GM19467 (cell line): ENCODE measurements at regions not wholly inside any gene's neighbourhood (a gene's known extent, or its start where the extent isn't known, plus 50 kb on each side); places are given as distances from the start of the nearest gene placed in this dataset.
"Not testable (repeated sequence)": the region's sequence is repeated elsewhere in the genome, so short reads cannot be mapped to it uniquely, and the experiment has no call there.

ENCODE experiments used
- ATAC-seq: cut with Tn5 transposase; IDR thresholded peaks from one replicate; pipeline ENCODE4 v1.9.1; 2021; ENCODE audit warnings: mild to moderate bottlenecking, moderate library complexity; ENCODE audit not compliant: unreplicated experiment

- ATAC-seq = no peak
Measured at GRCh38 chr5:124206540-124206939, 539.9 kb downstream of the ZNF608 start.

DNA sequence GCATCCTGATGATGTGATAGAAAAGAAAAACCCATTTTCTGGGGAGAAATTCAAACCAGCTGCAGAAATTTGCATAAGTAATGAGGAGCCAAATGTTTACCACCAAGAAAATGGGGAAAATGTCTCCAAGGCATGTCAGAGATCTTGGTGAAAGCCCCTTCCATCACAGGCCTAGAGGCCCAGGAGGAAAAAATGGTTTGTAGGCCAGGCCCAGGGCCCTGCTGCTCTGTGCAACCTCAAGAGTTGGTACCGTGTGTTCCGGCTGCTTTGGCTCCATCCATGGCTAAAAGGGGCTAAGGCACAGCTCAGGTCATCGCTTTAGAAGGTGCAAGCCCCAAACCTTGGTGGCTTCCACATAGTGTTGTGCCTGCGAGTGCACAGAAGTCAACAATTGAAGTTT lies 543.1 kb downstream of the ZNF608 start:
- ATAC-seq = no peak

- ATAC-seq = no peak
Measured at GRCh38 chr5:124200381-124200780, 546.1 kb downstream of the ZNF608 start.

- ATAC-seq = no peak
Measured at GRCh38 chr5:124199893-124200292, 546.5 kb downstream of the ZNF608 start.

DNA sequence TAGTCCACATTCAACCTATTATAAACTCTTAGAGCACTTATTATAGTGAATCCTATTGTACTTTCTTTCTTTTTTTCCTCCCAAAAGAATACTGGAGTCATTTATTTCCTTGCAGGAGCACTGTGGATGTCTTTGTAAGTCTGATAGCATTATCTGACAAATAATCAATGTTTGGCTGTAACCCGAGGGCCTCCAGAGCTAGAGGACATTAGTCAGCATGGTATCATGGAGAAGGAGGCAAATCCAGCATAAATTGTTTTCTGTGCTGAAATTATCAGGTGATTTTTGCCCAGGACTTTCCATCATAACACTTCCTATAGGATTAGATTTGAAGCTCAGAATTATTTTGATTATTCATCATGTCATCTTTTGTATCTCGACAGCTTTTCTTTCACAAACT lies 551.0 kb downstream of the ZNF608 start:
- ATAC-seq = no peak

DNA sequence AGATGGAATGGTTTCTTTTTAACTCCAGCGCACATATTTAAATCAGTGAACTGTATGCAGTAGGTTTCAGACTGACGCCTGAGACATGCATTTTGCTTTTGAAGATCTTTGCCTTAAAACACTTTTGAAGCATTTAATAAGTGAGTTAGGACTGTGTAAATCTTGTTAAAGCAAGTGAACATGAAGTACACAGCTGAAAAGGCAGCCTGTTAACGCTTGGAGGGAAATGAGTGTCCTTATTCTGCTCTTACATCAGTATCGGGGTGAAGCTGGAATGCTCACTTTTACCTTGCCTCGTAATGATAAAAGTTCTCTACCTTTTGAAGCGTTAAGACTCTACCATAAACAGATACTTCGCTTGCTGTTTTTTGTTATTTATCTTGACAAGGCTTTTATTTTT lies 552.2 kb downstream of the ZNF608 start:
- no peak for ATAC-seq

DNA sequence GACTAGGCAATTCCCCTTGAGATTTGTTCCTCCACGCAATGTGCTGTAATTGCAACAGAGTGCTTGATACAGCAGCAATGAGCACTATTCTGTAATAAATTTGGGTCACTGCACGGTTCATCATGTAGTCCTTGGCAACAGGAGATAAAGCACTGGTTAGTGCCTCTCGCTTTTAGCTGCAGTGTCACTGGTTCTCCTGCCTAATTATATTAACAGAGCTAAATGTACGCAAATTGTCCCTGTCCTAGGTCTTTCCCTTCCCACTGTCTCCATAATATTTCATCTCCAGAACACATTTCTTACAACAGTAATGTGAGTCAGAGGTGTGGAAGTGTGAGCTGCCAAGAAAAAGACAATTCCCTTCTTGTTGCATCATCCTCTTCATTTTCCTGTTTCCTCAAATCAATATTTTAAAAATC lies 553.1 kb downstream of the ZNF608 start:
- no peak for ATAC-seq

- no peak for ATAC-seq
Measured at GRCh38 chr5:124192716-124193115, 553.7 kb downstream of the ZNF608 start.

- ATAC-seq = no peak
Measured at GRCh38 chr5:124185716-124186115, 560.7 kb downstream of the ZNF608 start.

- no peak for ATAC-seq
Measured at GRCh38 chr5:124182133-124182532, 564.3 kb downstream of the ZNF608 start.

DNA sequence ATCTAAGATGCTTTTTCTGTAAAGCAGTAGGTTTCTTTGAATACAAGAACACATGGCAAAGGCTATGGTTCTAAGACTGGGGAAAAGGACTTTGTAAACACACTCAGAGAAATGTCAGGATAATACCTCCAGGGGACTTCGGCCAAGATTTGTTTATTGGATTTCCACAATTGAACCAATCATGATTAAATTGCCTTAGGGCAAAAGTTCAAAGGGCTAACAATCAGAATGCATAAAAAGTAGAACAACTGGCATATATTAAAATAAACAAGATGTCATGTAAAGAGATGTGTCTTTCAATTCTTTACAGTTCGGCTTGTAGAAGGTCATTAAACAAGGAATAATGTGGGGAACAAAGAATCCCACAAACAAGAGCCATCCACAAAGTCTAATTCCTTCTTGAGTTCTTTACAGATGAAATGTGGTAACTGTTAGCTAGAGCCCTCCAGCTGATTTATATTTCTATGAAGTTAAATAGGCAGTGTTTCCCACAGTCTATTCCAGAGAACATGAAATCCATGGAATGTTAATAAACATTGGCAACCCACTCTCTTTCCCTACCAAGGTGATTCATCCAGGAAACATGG lies 565.5 kb downstream of the ZNF608 start:
- ATAC-seq = no peak

DNA sequence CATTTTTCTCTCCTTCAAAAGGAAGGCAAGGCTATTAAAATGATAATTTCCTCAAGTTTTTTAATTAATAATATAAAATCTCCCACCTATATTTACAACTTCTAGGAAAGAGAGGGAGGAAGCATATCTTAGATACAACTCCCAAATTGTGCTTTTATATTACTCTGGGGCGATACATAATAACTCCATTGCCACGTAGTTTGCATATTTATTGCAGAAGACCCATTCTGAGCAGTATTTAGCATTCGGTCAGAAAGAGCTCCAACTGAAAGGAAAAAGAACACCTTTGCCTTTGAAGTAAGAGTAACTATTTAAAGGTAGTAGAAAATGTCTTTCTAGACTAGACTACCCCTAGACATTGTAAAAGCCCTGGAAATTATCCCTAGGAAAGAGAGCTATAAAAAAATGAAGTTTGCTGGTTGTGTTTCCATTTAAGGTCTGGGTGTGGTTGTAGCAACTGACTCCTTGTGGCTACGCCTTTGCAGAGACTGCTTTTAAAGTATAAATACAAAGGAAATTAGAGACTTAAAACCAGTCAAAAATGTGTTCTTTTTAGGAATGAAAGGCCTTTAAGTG lies 566.1 kb downstream of the ZNF608 start:
- ATAC-seq = no peak

DNA sequence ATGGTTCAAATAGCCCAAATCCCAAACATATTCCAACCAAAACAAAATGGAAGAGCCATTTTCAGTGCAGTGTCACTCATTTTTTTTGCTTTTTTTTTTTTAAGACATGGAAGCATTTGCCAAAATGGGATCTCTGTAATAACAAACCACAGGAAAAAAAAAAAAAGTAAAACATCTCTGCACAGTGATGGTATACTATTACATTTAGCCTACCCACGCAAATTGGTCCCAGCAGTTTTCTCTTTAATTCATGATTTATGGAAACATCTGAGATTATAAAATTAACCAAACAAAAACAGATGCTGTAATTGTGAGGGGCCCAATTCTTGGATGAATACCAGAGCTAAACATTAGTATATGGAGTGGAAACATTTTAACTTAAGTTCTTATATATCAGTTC lies 566.6 kb downstream of the ZNF608 start:
- ATAC-seq = no peak

GRCh38 chr5:124178050-124178449 lies 568.4 kb downstream of the ZNF608 start:
- no peak for ATAC-seq

GRCh38 chr5:124176692-124177091 lies 569.7 kb downstream of the ZNF608 start:
- no peak for ATAC-seq

- ATAC-seq = no peak
Measured at GRCh38 chr5:124173386-124173785, 573.1 kb downstream of the ZNF608 start.

DNA sequence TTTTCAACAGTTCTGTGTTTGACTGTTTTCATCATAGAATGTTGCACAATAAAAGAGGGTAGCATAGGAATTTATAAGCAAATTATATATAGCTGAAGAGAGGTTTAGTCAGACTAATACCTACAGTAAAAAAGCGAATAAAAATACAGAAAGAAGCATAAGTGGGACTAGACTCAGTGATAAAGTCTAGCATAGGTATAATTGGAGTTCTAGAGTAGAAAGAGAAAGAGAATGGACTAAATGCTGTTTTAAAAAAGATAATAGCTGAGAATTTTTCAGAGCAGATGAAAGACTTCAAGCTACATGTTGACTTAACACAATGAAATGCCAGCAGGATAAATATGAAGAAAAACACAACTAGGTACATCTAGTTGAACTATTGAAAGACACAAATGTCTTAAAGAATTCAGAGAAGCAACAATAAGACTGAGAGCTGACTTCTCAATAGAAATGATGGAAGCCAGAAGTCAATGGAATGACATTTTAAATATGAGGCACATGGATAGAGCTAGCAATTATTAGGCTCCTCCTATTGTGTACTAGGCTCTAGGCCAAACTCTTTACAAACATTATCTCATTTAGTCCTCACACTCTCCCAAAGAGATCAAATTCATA lies 573.9 kb downstream of the ZNF608 start:
- ATAC-seq = no peak

DNA sequence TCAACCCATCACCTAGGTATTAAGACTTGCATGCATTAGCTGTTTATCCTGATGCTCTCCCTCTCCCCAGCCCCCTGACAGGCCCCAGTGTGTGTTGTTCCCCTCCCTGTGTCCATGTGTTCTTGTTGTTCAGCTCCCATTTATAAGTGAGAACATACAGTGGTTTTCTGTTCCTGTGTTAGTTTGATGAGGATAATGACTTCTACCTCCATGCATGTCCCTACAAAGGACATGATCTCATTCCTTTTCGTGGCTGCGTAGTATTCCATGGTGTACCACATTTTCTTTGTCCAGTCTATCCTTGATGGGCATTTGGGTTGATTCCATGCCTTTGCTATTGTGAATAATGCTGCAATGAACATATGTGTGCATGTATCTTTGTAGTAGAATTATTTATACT lies 578.3 kb downstream of the ZNF608 start:
- not testable (repeated sequence) for ATAC-seq

DNA sequence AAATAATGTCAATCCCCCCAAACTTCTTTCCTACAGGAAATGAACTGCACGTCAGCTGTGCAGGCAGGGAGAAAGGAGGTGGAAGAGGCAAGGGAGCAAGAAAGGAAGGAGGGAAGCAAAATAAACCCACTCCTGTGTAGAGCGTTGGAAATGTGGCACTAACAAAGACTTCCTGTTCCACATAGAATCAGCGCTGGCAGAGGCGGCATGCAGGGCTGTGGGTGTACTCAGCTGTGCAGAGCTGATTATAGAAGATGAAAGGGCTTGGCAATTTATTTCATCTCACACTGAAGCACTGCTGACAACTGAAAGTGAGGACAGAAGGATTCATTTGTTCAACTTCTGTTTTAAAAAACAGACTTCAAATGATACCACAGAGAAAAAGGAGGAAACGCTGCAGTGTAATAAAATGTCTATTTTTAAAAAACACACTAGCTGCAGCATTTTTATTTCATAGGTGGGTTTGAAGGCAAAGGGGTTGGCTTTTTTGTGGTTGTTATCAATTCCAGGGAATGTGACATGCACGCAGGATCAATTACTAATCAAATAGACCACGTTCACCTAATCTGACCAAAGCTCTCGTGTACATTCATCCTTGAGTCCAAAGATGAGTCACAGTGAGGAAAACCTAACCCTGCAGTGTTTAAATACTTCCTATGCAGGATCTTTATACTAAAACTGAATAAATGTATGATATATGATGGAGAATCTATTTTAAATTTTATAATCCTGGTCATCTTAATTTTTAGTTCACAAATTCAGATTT lies 583.5 kb downstream of the ZNF608 start:
- no peak for ATAC-seq

GRCh38 chr5:124161266-124161665 lies 585.2 kb downstream of the ZNF608 start:
- ATAC-seq = no peak

GRCh38 chr5:124160265-124160664 lies 586.2 kb downstream of the ZNF608 start:
- ATAC-seq = no peak

GRCh38 chr5:124157320-124157719 lies 589.1 kb downstream of the ZNF608 start:
- ATAC-seq = no peak
